HepG2 (cell line): ENCODE measurements at regions not wholly inside any gene's neighbourhood (a gene's known extent, or its start where the extent isn't known, plus 50 kb on each side); places are given as distances from the start of the nearest gene placed in this dataset.

Source experiments
- ATAC-seq: fragments of 200-7000 bp; cut with Tn5 transposase; 3 replicates; pipeline ENCODE4 v1.9.1; 2020; ENCODE audit warnings: mild to moderate bottlenecking, moderate library complexity
- BruUV-seq: library from RNA; stranded (reverse); fragments of 400-500 nt; replicated peaks from 2 replicates; lab custom pipeline; 2021; lab: Mats Ljungman, UMichigan
- CTCF ChIA-PET: fragments of 300-600 bp; formaldehyde crosslinking; extraction: SDS; loops from one replicate; lab custom pipeline; 2021; ENCODE audit warnings: low total read pairs, inconsistent platforms, low intra/inter-chr PET ratio; lab: Yijun Ruan, JAX
- POLR2A ChIA-PET: fragments of 350-600 bp; sonication (Branson Sonifier 250); formaldehyde crosslinking; loops from one replicate; lab custom pipeline; 2020; ENCODE audit warnings: antibody characterized with exemption, inconsistent platforms; lab: Yijun Ruan, JAX
- DNase-seq: peaks from one replicate; pipeline ENCODE4 v3.0.0-alpha.2; 2015; ENCODE audit warnings: low spot score
- FAIRE-seq: peaks from 3 replicates; lab custom pipeline; 2011; peaks lifted over from hg19 to GRCh38; lab: Jason Lieb, UNC
- H2AFZ ChIP-seq: one replicate; pipeline ENCODE4 v1.6.1; 2011; ENCODE audit warnings: low read length, inconsistent platforms
- H3K27ac ChIP-seq: fragments of 300-600 bp; 3 replicates; pipeline ENCODE4 v1.8.0; 2011; ENCODE audit warnings: mixed run types, mild to moderate bottlenecking, mixed read lengths, low read length, inconsistent platforms; ENCODE audit not compliant: insufficient read depth; ENCODE audit errors: extremely low read length
- H3K27me3 ChIP-seq, 2 experiments: fragments of 200-600 bp in 1 of 2; 2 replicates in 1 of 2; 3 replicates in 1 of 2; pipeline versions ENCODE4 v1.6.0 to v1.8.0; 2011; ENCODE audit warnings: low read length in 2 of 2, mild to moderate bottlenecking in 2 of 2, moderate library complexity in 2 of 2, inconsistent platforms in 1 of 2; ENCODE audit not compliant: insufficient read depth in 2 of 2, control insufficient read depth in 1 of 2
- H3K36me3 ChIP-seq, 2 experiments: fragments of 200-600 bp in 1 of 2; replicated peaks in 1 of 2; 2 replicates in 1 of 2; 3 replicates in 1 of 2; pipeline versions ENCODE4 v1.5.1 to v1.8.0; 2011; ENCODE audit warnings: low read length in 2 of 2, inconsistent platforms in 1 of 2; ENCODE audit not compliant: insufficient read depth in 2 of 2, control insufficient read depth in 1 of 2
- H3K4me1 ChIP-seq: 2 replicates; pipeline ENCODE4 v1.5.1; 2012; ENCODE audit warnings: low read length, inconsistent platforms; ENCODE audit not compliant: insufficient read depth
- H3K4me2 ChIP-seq: 2 replicates; pipeline ENCODE4 v1.6.0; 2011; ENCODE audit warnings: low read depth, low read length, inconsistent platforms
- H3K4me3 ChIP-seq, 3 experiments: fragments of 200-600 bp in 1 of 3; sonication (generic), shearing (Covaris generic) in 1 of 3; replicated peaks in 1 of 3; 2 replicates each; pipeline ENCODE4 v1.5.1; 2011 to 2016; ENCODE audit warnings: low read length in 3 of 3, inconsistent platforms in 2 of 3, low read depth in 2 of 3, mild to moderate bottlenecking in 2 of 3, control low read depth in 1 of 3, mixed read lengths in 1 of 3; ENCODE audit not compliant: insufficient read depth in 1 of 3
- H3K79me2 ChIP-seq: one replicate; pipeline ENCODE4 v1.6.1; 2011; ENCODE audit warnings: low read length, inconsistent platforms; ENCODE audit not compliant: insufficient read depth
- H3K9ac ChIP-seq: 2 replicates; pipeline ENCODE4 v1.6.0; 2011; ENCODE audit warnings: mild to moderate bottlenecking, low read depth, low read length, inconsistent platforms; ENCODE audit not compliant: insufficient read depth
- H3K9me3 ChIP-seq: 2 replicates; pipeline ENCODE4 v1.5.1; 2012; ENCODE audit warnings: mild to moderate bottlenecking, low read length
- H4K20me1 ChIP-seq: 2 replicates; pipeline ENCODE4 v1.6.0; 2011; ENCODE audit warnings: inconsistent platforms, mild to moderate bottlenecking, low read length, moderate library complexity; ENCODE audit not compliant: insufficient read depth
- DRAP1 ChIP-seq: IDR thresholded peaks from 2 replicates; pipeline ENCODE4 v1.6.1; 2016; ENCODE audit warnings: missing genetic modification reagents, missing compliant biosample characterization
- ELF3 ChIP-seq: IDR thresholded peaks from 2 replicates; pipeline ENCODE4 v1.6.1; 2016; ENCODE audit warnings: missing genetic modification reagents, missing compliant biosample characterization
- ELK4 ChIP-seq: sonication (generic); formaldehyde crosslinking; IDR thresholded peaks from 2 replicates; pipeline ENCODE4 v1.9.0; 2021; ENCODE audit warnings: missing genetic modification reagents, borderline replicate concordance
- GPBP1L1 ChIP-seq: sonication (generic); formaldehyde crosslinking; IDR thresholded peaks from 2 replicates; pipeline ENCODE4 v1.5.0; 2020; ENCODE audit warnings: mild to moderate bottlenecking, missing genetic modification reagents
- HDAC6 ChIP-seq: fragments of 200-600 bp; sonication (generic); IDR thresholded peaks from 2 replicates; pipeline ENCODE4 v1.7.0; 2017; ENCODE audit warnings: mild to moderate bottlenecking, antibody characterized with exemption, low read length, low read depth
- MATR3 ChIP-seq: sonication (generic); formaldehyde crosslinking; IDR thresholded peaks from 2 replicates; pipeline ENCODE4 v1.4.0; 2020; ENCODE audit warnings: missing genetic modification reagents
- MED13 ChIP-seq: sonication (generic); formaldehyde crosslinking; IDR thresholded peaks from 2 replicates; pipeline ENCODE4 v1.5.0; 2020; ENCODE audit warnings: missing genetic modification reagents
- MEIS1 ChIP-seq: sonication (generic); formaldehyde crosslinking; IDR thresholded peaks from 2 replicates; pipeline ENCODE4 v1.9.0; 2021; ENCODE audit warnings: mild to moderate bottlenecking, missing genetic modification reagents, moderate library complexity, borderline replicate concordance
- NR1H2 ChIP-seq: sonication (generic); formaldehyde crosslinking; IDR thresholded peaks from 2 replicates; pipeline ENCODE4 v1.8.1; 2022; ENCODE audit warnings: low read depth, missing genetic modification reagents, borderline replicate concordance
- ONECUT2 ChIP-seq: sonication (generic); formaldehyde crosslinking; IDR thresholded peaks from 2 replicates; pipeline ENCODE4 v1.4.0; 2020; ENCODE audit warnings: missing genetic modification reagents
- REXO4 ChIP-seq: sonication (generic); formaldehyde crosslinking; IDR thresholded peaks from 2 replicates; pipeline ENCODE4 v1.8.0; 2022; ENCODE audit warnings: missing genetic modification reagents, mild to moderate bottlenecking, borderline replicate concordance
- SIX1 ChIP-seq: sonication (generic); formaldehyde crosslinking; IDR thresholded peaks from 2 replicates; pipeline ENCODE4 v1.4.0; 2020; ENCODE audit warnings: missing genetic modification reagents, borderline replicate concordance
- SMAD3 ChIP-seq: sonication (generic); formaldehyde crosslinking; IDR thresholded peaks from 2 replicates; pipeline ENCODE4 v1.4.0; 2020; ENCODE audit warnings: missing genetic modification reagents
- TCF7 ChIP-seq: sonication (generic); IDR thresholded peaks from 2 replicates; pipeline ENCODE4 v1.6.1; 2016; ENCODE audit warnings: antibody characterized with exemption, low read depth
- ZFAT ChIP-seq: sonication (generic); formaldehyde crosslinking; conservative IDR thresholded peaks from 2 replicates; pipeline ENCODE4 v1.8.1; 2023; ENCODE audit warnings: missing genetic modification reagents, inconsistent platforms
- ZNF605 ChIP-seq: sonication (generic); formaldehyde crosslinking; IDR thresholded peaks from 2 replicates; pipeline ENCODE4 v1.8.0; 2022; ENCODE audit warnings: mild to moderate bottlenecking, missing genetic modification reagents
- ZNF615 ChIP-seq: sonication (generic); formaldehyde crosslinking; IDR thresholded peaks from 2 replicates; pipeline ENCODE4 v1.5.0; 2020; ENCODE audit warnings: mild to moderate bottlenecking, missing genetic modification reagents, borderline replicate concordance
- ZNF704 ChIP-seq: sonication (generic); formaldehyde crosslinking; IDR thresholded peaks from 2 replicates; pipeline ENCODE4 v1.8.1; 2023; ENCODE audit warnings: mild to moderate bottlenecking, inconsistent platforms, moderate library complexity, missing genetic modification reagents, borderline replicate concordance
- WGBS: methylation state at CpG from one replicate; pipeline ENCODE4 v1.1.6; 2017; ENCODE audit warnings: low lambda C conversion rate; 5-methylcytosine and 5-hydroxymethylcytosine counted together
- in situ Hi-C: cut with HindIII; loops from 2 replicates; pipeline ENCODE4 v1.10.0; 2017; ENCODE audit warnings: low pct_unique_long_range_greater_than_20kb; ENCODE audit not compliant: extremely low pct_ligation_motif_present
- intact Hi-C: fragments of 100-400 bp; cut with micrococcal nuclease; formaldehyde crosslinking; loops from one replicate; pipeline ENCODE4 v1.10.0; 2022; ENCODE audit not compliant: unreplicated experiment
- TF ChIP-seq, protein P1 (sequence below): sonication (generic); formaldehyde crosslinking; IDR thresholded peaks from 2 replicates; pipeline ENCODE4 v1.4.0; 2020; ENCODE audit warnings: missing genetic modification reagents, borderline replicate concordance

- H4K20me1 ChIP-seq = no peaks in the 10 kb centered on the region
- H3K79me2 ChIP-seq = no peaks in the 10 kb centered on the region
- DNase-seq (no peak), FAIRE-seq (no peak), ATAC-seq (no peak)
- peaks cover 0 to 4% of the 10 kb centered on the region in 2 experiments; a peak in 2 of 5 replicates for H3K27me3 ChIP-seq
- H2AFZ ChIP-seq = no peak overlapping the region
- no TSS peak for BruUV-seq
- no peak overlapping the region for H3K4me3 ChIP-seq
- H3K27ac ChIP-seq = no peak overlapping the region
- no peaks in the 10 kb centered on the region for H3K36me3 ChIP-seq
- in situ Hi-C loops (no loop called here), intact Hi-C loops (loop anchor here (5.0 kb wide), 1 partner anchor 92 kb away; no protein-coding TSS in a partner anchor)
- 54% methylated on average over 20 of the region's 22 CpGs for WGBS
- POLR2A ChIA-PET = no interaction called here
- CTCF ChIA-PET = no interaction called here
- H3K4me1 ChIP-seq = no peaks in the 10 kb centered on the region
- H3K9ac ChIP-seq = no peak overlapping the region
- no peak for TF ChIP-seq TCF7
- TF ChIP-seq GPBP1L1 = no peak
- no peak for TF ChIP-seq ELF3 (CRISPR knock-in tag)
- TF ChIP-seq, protein P1, sequence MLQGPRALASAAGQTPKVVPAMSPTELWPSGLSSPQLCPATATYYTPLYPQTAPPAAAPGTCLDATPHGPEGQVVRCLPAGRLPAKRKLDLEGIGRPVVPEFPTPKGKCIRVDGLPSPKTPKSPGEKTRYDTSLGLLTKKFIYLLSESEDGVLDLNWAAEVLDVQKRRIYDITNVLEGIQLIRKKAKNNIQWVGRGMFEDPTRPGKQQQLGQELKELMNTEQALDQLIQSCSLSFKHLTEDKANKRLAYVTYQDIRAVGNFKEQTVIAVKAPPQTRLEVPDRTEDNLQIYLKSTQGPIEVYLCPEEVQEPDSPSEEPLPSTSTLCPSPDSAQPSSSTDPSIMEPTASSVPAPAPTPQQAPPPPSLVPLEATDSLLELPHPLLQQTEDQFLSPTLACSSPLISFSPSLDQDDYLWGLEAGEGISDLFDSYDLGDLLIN (CRISPR knock-in tag) = no peak
- TF ChIP-seq DRAP1 = no peak
- no peak for TF ChIP-seq MATR3
- TF ChIP-seq ONECUT2 (CRISPR knock-in tag) = no peak
- TF ChIP-seq ZNF605 (CRISPR knock-in tag) = no peak
- no peak for TF ChIP-seq ZFAT
- no peak for TF ChIP-seq NR1H2 (CRISPR knock-in tag)
- no peak for TF ChIP-seq MEIS1
- TF ChIP-seq ELK4 (CRISPR knock-in tag) = no peak
- TF ChIP-seq HDAC6 = no peak
- TF ChIP-seq ZNF704 = no peak
- no peak for TF ChIP-seq MED13 (CRISPR knock-in tag)
- no peak for TF ChIP-seq REXO4 (CRISPR knock-in tag)
- no peak for TF ChIP-seq ZNF615
- TF ChIP-seq SIX1 (CRISPR knock-in tag) = no peak
- no peak for TF ChIP-seq SMAD3 (CRISPR knock-in tag)
- H3K4me2 ChIP-seq = no peak overlapping the region
- peaks cover 8% of the 10 kb centered on the region for H3K9me3 ChIP-seq
These were observed 123.6 kb downstream of the OAT start for GRCh38 chr10:124294811-124295770.
